GM18498 (cell line): ENCODE measurements at regions not wholly inside any gene's neighbourhood (a gene's known extent, or its start where the extent isn't known, plus 50 kb on each side); places are given as distances from the start of the nearest gene placed in this dataset.
"Not testable (repeated sequence)": the region's sequence is repeated elsewhere in the genome, so short reads cannot be mapped to it uniquely, and the experiment has no call there.

Source experiments
- ATAC-seq: cut with Tn5 transposase; IDR thresholded peaks from one replicate; pipeline ENCODE4 v1.9.1; 2021; ENCODE audit warnings: mild to moderate bottlenecking, moderate library complexity; ENCODE audit not compliant: unreplicated experiment

DNA sequence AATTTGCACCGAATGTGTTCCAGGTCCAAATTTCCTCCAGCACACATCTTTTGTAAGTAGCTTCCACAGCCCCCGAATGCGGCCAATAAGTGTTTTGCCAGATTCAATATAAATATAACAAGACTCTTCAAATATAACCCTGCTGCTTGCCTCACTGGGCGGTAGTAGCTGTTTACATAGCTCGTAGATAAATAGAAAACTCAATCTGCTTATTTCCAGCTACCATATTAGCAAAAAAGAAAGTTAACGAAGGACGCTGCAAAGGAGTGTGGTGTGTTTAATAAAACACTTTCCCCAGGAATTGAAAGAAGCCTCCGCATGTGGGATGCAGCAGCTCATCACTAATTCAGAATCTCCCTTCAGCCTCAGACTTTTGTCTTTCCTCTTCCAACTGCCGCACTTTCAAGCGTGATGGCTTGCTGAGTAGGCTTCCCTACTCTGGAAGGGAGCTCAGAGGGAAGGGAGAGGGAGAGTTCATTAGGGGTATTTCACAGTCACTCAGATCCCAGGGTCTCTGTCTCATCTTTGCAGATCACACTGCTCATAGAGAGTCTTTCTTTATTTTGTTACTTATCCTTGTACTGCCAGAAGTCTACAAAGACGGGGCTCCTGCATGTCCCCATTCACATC lies 367.0 kb downstream of the RND3 start:
- no peak for ATAC-seq

- no peak for ATAC-seq
Observed at GRCh38 chr2:150119819-150120218, 367.6 kb downstream of the RND3 start.

DNA sequence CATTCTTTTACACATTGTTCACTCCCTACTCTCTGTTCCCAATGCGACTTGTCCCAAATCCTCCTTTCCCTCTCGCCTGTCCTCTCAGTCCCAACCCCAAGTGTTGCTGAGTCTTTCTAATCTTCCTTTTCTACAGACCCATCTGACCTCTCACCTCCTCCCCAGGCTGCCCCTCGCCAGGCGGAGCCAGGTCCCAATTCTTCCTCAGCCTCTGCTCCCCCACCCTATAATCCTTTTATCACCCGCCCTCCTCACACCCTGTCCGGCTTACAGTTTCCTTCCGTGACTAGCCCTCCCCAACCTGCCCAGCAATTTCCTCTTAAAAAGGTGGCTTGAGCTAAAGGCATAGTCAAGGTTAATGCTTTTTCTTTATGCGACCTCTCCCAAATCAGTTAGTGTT lies 373.4 kb downstream of the RND3 start:
- ATAC-seq: not testable (repeated sequence)

- no peak for ATAC-seq
Observed at GRCh38 chr2:150110548-150110947, 376.9 kb downstream of the RND3 start.

DNA sequence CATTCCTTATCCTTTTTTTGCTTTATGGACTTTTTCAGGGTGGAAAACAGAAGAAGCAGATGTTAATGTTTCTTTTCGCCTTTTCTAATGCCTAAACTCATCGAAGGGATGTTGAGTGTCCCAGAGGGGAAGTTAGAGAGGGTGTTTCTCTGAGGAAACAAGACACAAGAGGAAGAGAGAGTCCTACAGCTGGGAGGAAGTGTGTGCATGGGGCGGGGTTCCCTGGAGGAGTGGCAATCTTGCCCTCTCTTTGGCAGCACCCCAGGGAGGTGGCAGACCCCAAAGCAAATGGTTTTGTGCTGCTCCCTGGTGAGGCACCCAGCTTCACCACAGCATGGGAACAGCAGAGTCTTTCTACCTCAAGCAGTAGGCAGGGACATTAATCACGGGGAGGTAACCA lies 377.6 kb downstream of the RND3 start:
- ATAC-seq: no peak

- ATAC-seq: no peak
Observed at GRCh38 chr2:150109028-150109427, 378.4 kb downstream of the RND3 start.

DNA sequence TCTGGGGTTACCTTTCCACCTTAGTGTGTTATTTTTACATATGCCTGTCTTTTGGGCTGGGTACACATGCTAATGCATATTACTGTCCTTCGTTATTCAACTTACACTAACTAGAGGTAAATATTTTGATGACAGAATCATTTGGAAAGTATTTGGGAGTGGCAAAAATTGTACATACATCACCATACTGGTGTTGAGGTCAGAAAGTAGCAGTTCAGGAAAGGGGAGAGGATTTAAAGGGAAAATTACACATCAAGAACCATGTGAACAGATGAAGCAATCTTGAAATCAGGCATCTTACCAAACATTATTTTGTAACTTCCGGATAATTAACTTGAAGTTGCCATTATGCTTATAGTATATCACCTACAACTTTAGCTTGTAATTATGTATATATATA lies 379.7 kb downstream of the RND3 start:
- ATAC-seq: no peak

DNA sequence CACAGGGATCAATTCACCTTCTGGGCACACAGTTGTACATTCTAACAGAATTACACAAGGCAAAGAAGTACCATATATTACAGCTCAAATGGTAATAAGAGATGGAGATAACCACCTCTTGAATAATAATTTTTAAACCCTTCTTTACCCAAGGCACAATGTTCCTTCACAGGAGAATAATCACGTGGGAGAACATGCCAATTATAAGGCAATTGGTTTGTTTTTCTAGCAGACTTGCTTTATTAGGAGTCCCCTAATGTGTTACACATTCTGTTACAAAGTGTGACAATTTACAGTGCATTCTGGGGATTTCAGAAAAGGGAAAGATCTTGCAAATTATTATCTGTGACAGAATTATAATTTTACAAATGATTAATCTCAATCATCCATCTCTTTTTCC lies 380.3 kb downstream of the RND3 start:
- ATAC-seq: no peak

GRCh38 chr2:150101947-150102346 lies 385.5 kb downstream of the RND3 start:
- ATAC-seq: no peak

DNA sequence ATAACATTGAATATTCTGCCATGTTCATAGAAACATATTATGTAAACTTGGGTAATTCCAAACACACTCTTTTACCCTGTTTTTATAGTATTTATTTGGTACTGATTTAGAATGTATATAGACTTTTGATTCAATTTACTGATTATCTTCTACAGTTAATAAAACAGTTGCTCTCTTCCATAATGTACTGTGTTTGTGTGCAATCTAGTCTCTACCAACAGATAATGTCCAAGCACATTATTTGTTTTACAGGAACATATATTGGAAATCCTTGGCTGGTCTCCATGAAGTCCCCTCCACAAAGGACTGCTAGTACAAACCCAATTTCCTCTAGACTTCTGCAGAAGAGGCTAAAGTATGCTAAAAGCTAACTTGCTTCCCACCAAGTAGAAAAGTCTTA lies 386.6 kb downstream of the RND3 start:
- no peak for ATAC-seq

DNA sequence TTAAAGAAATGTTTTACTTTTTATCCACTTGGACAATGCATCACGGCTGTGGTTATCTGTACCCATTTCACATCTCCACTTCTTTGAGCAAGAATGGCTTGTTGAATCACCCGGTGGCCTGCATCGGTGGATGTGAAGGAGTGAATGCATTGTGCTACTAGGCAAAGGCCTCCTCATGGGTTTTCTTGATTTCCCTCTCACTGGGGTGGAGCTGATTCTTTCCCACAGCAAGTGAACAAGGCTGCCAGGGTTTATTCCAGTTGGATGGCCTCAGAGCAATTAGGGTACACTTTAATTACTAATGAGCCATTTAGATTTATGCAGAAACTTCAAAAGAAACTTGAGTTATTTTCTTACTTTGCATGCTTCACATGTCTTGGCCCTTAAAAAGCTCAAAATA lies 387.1 kb downstream of the RND3 start:
- no peak for ATAC-seq

DNA sequence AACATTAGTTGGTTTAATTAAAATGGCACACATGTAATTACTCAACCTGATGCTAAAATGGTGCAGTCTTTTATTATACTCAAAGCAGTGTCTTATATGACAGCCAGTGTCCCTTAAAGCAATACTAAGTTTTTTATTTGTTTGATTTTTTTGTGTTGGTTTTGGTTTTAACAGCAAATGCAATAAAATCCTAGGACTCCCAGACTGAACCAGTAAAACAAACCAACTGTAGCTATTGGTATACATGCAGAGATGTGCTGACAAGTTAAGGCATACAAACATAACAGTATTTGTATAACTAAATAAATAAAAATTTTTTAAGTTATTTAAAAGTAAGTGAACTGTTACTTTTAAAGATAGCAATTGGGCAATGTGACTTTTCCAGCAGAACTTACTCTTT lies 387.7 kb downstream of the RND3 start:
- ATAC-seq: no peak

DNA sequence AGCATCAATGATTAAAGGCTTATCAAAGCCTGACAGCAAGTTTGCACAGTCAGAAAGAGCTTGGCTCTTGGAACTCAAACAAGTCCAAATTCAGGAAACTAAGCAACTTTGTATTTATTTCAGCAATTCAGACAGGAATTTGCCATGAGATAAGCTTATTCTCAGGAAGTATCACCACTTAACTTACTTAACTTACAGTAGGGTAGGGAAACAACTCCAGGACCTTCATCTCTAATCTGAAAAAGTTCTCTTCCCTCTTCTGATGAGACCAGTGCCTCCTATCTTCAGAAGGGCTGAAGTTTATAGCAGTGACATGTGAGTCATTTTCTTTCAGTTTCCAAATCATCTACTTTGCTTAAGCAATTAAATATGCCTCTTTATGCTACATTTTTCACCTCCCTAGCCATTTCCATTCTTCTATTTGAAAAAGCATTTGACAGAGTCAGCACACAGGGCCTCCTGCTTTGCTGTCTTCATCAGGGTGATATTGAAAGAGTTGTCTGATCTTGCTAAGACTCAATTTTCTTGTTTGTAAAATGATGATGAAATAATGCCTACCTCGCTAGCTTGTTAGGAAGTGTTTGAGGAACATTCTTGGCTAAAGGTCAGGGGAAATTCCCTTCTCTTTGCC lies 389.5 kb downstream of the RND3 start:
- no peak for ATAC-seq

DNA sequence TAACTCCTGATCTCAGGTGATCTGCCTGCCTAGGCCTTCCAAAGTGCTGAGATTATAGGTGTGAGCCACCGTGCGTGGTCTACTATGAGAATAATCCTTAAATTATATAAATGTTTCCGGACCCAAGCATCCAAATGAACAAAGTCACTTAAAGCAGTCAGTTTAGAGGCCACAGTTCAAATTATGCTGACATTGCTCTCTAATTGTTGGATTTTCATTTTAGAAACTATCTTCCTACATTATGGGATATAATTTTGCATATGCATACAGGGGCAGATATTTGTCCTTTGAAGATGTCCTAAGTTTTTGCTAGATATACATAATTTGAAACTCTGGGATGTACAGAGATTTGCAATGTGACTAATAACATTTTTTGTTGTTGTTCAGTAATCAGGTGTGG lies 390.1 kb downstream of the RND3 start:
- ATAC-seq: no peak

DNA sequence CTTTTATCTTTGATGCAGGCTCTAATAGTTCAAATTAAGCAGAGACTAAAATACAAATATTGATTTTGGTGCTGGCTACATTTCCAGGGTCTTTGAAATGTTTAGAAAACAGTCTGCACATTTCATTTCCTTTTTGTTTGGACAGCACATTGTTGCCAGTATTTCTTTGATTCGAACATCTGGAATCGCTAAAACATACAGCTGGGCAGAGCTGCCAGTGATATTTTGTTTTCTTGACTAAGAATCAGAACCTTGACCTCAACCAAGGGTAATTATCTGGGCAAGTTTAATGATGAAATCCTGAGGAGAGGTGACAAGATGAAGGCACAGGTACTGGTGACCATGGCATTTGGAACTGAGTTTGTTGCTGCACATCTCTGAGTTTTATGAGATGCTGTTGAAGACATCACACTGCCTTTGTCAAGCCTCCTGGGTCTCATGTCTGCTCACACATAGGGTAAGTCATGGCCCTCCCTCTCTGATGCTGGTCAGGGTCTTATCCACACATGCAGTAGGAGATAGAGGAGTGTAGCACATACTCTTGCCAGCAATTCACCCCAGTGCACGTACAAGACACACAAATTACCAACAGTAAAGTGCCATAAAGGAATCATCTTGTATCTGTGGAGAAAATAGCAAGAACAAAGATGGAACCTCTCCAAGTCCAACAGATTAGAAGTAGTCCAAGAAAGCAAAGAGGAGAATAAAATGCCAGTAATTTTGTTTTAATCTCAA lies 391.9 kb downstream of the RND3 start:
- no peak for ATAC-seq

- ATAC-seq: no peak
Observed at GRCh38 chr2:150091846-150092245, 395.6 kb downstream of the RND3 start.

GRCh38 chr2:150090031-150090430 lies 397.4 kb downstream of the RND3 start:
- ATAC-seq: no peak

DNA sequence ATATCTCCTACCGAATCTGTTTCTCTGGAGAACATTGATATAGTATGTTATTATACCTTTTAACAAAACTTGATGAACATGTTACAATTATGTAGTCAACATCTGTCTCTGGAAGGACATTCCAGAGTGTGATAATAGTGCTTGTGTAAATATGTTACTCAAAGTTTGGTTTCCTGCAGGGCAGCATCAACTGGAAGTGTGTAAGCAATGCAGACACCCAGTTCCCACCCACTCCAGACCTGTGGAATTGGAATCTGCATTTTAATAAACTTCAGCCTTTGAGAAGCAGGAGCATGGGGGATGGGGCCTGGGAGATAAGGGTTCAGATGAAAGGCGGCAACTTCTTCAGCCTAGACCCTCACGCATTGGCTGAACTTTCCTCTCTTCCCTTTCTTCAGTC lies 398.9 kb downstream of the RND3 start:
- no peak for ATAC-seq

DNA sequence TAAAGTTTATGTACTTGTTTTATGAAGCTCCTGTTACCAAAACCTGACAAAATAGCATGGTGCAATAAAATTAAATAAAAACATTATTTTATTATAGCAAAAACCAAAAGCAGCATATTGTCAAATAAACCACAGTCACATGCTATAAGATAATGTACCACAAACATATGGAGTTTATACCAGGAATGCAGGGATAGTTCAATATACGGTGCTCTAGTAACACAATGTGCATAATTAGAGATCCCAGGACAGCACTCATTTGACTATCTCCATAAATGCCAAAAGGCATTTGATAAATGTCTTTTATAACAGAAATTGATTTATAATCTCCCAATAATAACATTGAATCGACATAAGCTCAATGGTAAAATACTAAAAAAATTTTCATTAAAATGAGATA lies 402.0 kb downstream of the RND3 start:
- no peak for ATAC-seq

- ATAC-seq: no peak
Observed at GRCh38 chr2:150081775-150082481, 405.5 kb downstream of the RND3 start.

DNA sequence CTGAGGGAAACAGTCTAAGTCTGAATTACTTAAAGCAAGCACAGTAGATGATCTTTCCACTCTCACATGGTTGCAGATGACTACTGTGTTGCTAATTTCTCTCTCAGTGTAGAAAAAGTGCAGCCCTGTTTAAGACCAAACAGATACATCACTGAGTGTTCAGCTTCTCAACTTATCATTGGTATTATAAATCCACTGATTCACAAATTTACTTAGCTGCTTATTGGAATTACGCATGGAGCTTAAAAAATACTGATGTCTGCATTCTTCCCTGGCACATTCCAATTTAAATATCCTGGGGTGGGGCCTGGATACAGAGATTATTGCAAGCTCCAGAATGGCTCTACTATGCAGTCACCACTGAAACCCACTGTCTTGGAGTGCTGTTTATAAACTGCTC lies 411.2 kb downstream of the RND3 start:
- ATAC-seq: no peak

GRCh38 chr2:150075831-150076230 lies 411.6 kb downstream of the RND3 start:
- ATAC-seq: no peak
